ENCODE measurements at regions not wholly inside any gene's neighbourhood (a gene's known extent, or its start where the extent isn't known, plus 50 kb on each side); places are given as distances from the start of the nearest gene placed in this dataset.

DNA sequence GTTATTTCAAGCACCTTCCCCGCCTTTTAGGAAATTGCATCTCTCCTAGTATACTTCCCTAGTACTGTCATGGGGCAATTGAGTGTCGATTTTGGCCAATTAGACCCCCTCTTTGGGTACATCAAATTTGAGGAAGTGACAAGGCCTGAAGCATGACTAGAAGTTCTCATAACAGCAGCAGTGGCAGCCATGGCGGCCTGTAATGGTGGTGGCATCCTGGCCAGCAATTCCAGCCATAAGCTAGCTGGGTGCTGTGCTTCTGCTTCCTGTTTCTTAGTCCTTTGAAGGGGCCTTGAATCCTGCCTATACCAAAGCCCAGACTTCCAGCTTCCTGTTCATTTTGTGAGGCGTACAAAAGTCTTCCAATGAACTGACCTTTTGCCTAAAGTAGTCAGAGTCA is 523.1 kb downstream of the PLCL1 start:
- TF ChIP-seq, protein P1, sequence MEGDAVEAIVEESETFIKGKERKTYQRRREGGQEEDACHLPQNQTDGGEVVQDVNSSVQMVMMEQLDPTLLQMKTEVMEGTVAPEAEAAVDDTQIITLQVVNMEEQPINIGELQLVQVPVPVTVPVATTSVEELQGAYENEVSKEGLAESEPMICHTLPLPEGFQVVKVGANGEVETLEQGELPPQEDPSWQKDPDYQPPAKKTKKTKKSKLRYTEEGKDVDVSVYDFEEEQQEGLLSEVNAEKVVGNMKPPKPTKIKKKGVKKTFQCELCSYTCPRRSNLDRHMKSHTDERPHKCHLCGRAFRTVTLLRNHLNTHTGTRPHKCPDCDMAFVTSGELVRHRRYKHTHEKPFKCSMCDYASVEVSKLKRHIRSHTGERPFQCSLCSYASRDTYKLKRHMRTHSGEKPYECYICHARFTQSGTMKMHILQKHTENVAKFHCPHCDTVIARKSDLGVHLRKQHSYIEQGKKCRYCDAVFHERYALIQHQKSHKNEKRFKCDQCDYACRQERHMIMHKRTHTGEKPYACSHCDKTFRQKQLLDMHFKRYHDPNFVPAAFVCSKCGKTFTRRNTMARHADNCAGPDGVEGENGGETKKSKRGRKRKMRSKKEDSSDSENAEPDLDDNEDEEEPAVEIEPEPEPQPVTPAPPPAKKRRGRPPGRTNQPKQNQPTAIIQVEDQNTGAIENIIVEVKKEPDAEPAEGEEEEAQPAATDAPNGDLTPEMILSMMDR (conservative IDR thresholded peaks at IDR 0.05; ENCODE audit: low read depth, low read length), result no peak
- no peak for TF ChIP-seq EZH2 (IDR thresholded peaks at IDR 0.05; ENCODE audit: borderline replicate concordance, low read depth, low read length, poor library complexity, severe bottlenecking)

Data from A673 (cell line).